ENCODE measurements at regions not wholly inside any gene's neighbourhood (a gene's known extent, or its start where the extent isn't known, plus 50 kb on each side); places are given as distances from the start of the nearest gene placed in this dataset.

DNA sequence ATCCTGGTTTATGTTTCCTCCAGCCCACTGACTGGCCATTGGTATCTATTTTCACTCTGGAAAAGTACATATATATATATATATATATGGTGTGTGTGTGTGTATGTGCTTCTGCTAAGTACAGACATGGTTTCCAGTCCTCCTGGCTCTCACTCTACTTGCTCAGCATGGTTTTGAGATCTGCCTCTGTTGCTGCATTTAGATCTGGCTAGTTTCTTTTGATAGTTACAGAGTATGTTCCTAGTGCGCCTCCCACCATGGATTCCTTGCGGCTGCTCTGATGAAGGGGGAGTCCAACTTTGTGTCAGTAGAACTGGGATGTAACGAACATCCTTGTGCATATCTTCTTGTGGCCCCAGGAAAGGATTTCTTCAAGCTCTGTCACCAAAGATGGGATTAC, 274.1 kb downstream of the MIAT start:
- TF ChIP-seq, protein P1, sequence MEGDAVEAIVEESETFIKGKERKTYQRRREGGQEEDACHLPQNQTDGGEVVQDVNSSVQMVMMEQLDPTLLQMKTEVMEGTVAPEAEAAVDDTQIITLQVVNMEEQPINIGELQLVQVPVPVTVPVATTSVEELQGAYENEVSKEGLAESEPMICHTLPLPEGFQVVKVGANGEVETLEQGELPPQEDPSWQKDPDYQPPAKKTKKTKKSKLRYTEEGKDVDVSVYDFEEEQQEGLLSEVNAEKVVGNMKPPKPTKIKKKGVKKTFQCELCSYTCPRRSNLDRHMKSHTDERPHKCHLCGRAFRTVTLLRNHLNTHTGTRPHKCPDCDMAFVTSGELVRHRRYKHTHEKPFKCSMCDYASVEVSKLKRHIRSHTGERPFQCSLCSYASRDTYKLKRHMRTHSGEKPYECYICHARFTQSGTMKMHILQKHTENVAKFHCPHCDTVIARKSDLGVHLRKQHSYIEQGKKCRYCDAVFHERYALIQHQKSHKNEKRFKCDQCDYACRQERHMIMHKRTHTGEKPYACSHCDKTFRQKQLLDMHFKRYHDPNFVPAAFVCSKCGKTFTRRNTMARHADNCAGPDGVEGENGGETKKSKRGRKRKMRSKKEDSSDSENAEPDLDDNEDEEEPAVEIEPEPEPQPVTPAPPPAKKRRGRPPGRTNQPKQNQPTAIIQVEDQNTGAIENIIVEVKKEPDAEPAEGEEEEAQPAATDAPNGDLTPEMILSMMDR (optimal IDR thresholded peaks at IDR 0.05 in 1 of 3, IDR thresholded peaks at IDR 0.05 in 1 of 3, conservative IDR thresholded peaks at IDR 0.05 in 1 of 3; ENCODE audit: extremely low read depth in 1 of 3, insufficient read depth in 2 of 3, low read length in 3 of 3) = no peak
- TF ChIP-seq EZH2 (IDR thresholded peaks at IDR 0.05; ENCODE audit: low read length) = no peak

Measured in keratinocyte (primary cell).